NCI-H345 treated with DMSO at 0.1 percent for 48 hours (cell line): ENCODE measurements at regions not wholly inside any gene's neighbourhood (a gene's known extent, or its start where the extent isn't known, plus 50 kb on each side); places are given as distances from the start of the nearest gene placed in this dataset.

Source experiments
- DNase-seq: peaks from one replicate; lab custom pipeline; 2025; ENCODE audit not compliant: unreplicated experiment; lab: John Stamatoyannopoulos, UW

GRCh38 chr13:21817878-21818277 is 147.0 kb downstream of the FGF9 start:
- DNase-seq = no peak

- no peak for DNase-seq
Measured at GRCh38 chr13:21822029-21822428, 151.2 kb downstream of the FGF9 start.

GRCh38 chr13:21823416-21823815 is 152.5 kb downstream of the FGF9 start:
- DNase-seq = no peak

- DNase-seq = no peak
Measured at GRCh38 chr13:21823949-21824348, 153.1 kb downstream of the FGF9 start.

- DNase-seq = no peak
Measured at GRCh38 chr13:21825186-21825585, 154.3 kb downstream of the FGF9 start.

GRCh38 chr13:21825801-21826200 is 154.9 kb downstream of the FGF9 start:
- DNase-seq = no peak

- DNase-seq = no peak
Measured at GRCh38 chr13:21826214-21827015, 155.5 kb downstream of the FGF9 start.

- no peak for DNase-seq
Measured at GRCh38 chr13:21831654-21832324, 160.9 kb downstream of the FGF9 start.

- no peak for DNase-seq
Measured at GRCh38 chr13:21833921-21834320, 163.0 kb downstream of the FGF9 start.

GRCh38 chr13:21834521-21834920 is 163.6 kb downstream of the FGF9 start:
- no peak for DNase-seq

GRCh38 chr13:21837288-21837687 is 166.4 kb downstream of the FGF9 start:
- no peak for DNase-seq

- DNase-seq = no peak
Measured at GRCh38 chr13:21837841-21838551, 167.1 kb downstream of the FGF9 start.

GRCh38 chr13:21846605-21847004 is 175.7 kb downstream of the FGF9 start:
- DNase-seq = no peak

GRCh38 chr13:21849323-21849722 is 178.4 kb downstream of the FGF9 start:
- peak; percentile 11 for DNase-seq

- no peak for DNase-seq
Measured at GRCh38 chr13:21850013-21851006, 179.4 kb downstream of the FGF9 start.

- no peak for DNase-seq
Measured at GRCh38 chr13:21852043-21852442, 181.2 kb downstream of the FGF9 start.

- DNase-seq = no peak
Measured at GRCh38 chr13:21853779-21854178, 182.9 kb downstream of the FGF9 start.

- no peak for DNase-seq
Measured at GRCh38 chr13:21868823-21869222, 197.9 kb downstream of the FGF9 start.

- no peak for DNase-seq
Measured at GRCh38 chr13:21871382-21871781, 200.5 kb downstream of the FGF9 start.

GRCh38 chr13:21871919-21872318 is 201.0 kb downstream of the FGF9 start:
- DNase-seq = no peak

- no peak for DNase-seq
Measured at GRCh38 chr13:21872795-21873194, 201.9 kb downstream of the FGF9 start.
